ENCODE measurements at regions not wholly inside any gene's neighbourhood (a gene's known extent, or its start where the extent isn't known, plus 50 kb on each side); places are given as distances from the start of the nearest gene placed in this dataset.

GRCh38 chr1:221164951-221165838 lies 286.0 kb downstream of the HLX start:
- Histone ChIP-seq H3K27me3 (ENCODE audit: control insufficient read depth, insufficient read depth, low read length) (no peaks in the 10 kb centered on the region), H3K36me3 (ENCODE audit: control insufficient read depth in 2 of 3, insufficient read depth in 3 of 3, low read length in 3 of 3) (no peaks in the 10 kb centered on the region), H3K9ac (ENCODE audit: low read length in 3 of 3) (no peak overlapping the region), H3K4me1 (ENCODE audit: control insufficient read depth in 2 of 3, insufficient read depth in 2 of 3, low read depth in 1 of 3, low read length in 3 of 3) (peaks cover 0 to 6% (median 2%) of the 10 kb centered on the region in 3 donors), H3K4me3 (ENCODE audit: low read length in 3 of 3) (no peak overlapping the region), H3K9me3 (ENCODE audit: control insufficient read depth in 2 of 3, insufficient read depth in 1 of 3, low read length in 3 of 3) (no peaks in the 10 kb centered on the region), H3K27ac (ENCODE audit: low read depth in 2 of 2, low read length in 2 of 2) (no peak overlapping the region)
- intact Hi-C loops (cut with DNase I) = no loop called here
- no peak for TF ChIP-seq CTCF (IDR thresholded peaks at IDR 0.05; ENCODE audit: borderline replicate concordance, extremely low read depth, insufficient read depth)
- FAIRE-seq = no peak
- no peak for DNase-seq

- DNase-seq (no peak), FAIRE-seq (no peak)
- H3K36me3 ChIP-seq (ENCODE audit: control insufficient read depth in 2 of 3, insufficient read depth in 3 of 3, low read length in 3 of 3) = no peaks in the 10 kb centered on the region
- no peak overlapping the region for H3K9ac ChIP-seq (ENCODE audit: low read length in 3 of 3)
- intact Hi-C loops (cut with DNase I) = no loop called here
- no peaks in the 10 kb centered on the region for H3K9me3 ChIP-seq (ENCODE audit: control insufficient read depth in 2 of 3, insufficient read depth in 1 of 3, low read length in 3 of 3)
- TF ChIP-seq CTCF (IDR thresholded peaks at IDR 0.05; ENCODE audit: borderline replicate concordance, extremely low read depth, insufficient read depth) = no peak
- H3K4me1 ChIP-seq (ENCODE audit: control insufficient read depth in 2 of 3, insufficient read depth in 2 of 3, low read depth in 1 of 3, low read length in 3 of 3) = peaks cover 0 to 6% (median 2%) of the 10 kb centered on the region in 3 donors
- H3K27ac ChIP-seq (ENCODE audit: low read depth in 2 of 2, low read length in 2 of 2) = no peak overlapping the region
- H3K4me3 ChIP-seq (ENCODE audit: low read length in 3 of 3) = no peak overlapping the region
- no peaks in the 10 kb centered on the region for H3K27me3 ChIP-seq (ENCODE audit: control insufficient read depth, insufficient read depth, low read length)
Measured at GRCh38 chr1:221165839-221166500, 286.7 kb downstream of the HLX start.

- peaks cover 0 to under 1% (median 0%) of the 10 kb centered on the region in 3 donors for H3K9me3 ChIP-seq (ENCODE audit: control insufficient read depth in 2 of 3, insufficient read depth in 1 of 3, low read length in 3 of 3)
- no peak for DNase-seq
- no peak for TF ChIP-seq CTCF (IDR thresholded peaks at IDR 0.05; ENCODE audit: borderline replicate concordance, extremely low read depth, insufficient read depth)
- intact Hi-C loops (cut with DNase I) = no loop called here
- no peaks in the 10 kb centered on the region for H3K27me3 ChIP-seq (ENCODE audit: control insufficient read depth, insufficient read depth, low read length)
- H3K9ac ChIP-seq (ENCODE audit: low read length in 3 of 3) = no peak overlapping the region
- peaks cover 0 to 2% (median 0%) of the 10 kb centered on the region in 3 donors for H3K4me1 ChIP-seq (ENCODE audit: control insufficient read depth in 2 of 3, insufficient read depth in 2 of 3, low read depth in 1 of 3, low read length in 3 of 3)
- H3K27ac ChIP-seq (ENCODE audit: low read depth in 2 of 2, low read length in 2 of 2) = no peak overlapping the region
- no peaks in the 10 kb centered on the region for H3K36me3 ChIP-seq (ENCODE audit: control insufficient read depth in 2 of 3, insufficient read depth in 3 of 3, low read length in 3 of 3)
- H3K4me3 ChIP-seq (ENCODE audit: low read length in 3 of 3) = no peak overlapping the region
- no peak for FAIRE-seq
Measured at GRCh38 chr1:221166559-221167318, 287.5 kb downstream of the HLX start.
